Endothelial cell of umbilical vein (primary cell): ENCODE measurements at regions not wholly inside any gene's neighbourhood (a gene's known extent, or its start where the extent isn't known, plus 50 kb on each side); places are given as distances from the start of the nearest gene placed in this dataset.

Experiments used
- BruUV-seq: library from RNA; stranded (reverse); fragments of 400-500 nt; replicated peaks from 2 replicates; lab custom pipeline; 2021; lab: Mats Ljungman, UMichigan
- CTCF ChIA-PET: fragments of 300-600, 350-600 bp; sonication (Branson Sonifier 250); formaldehyde crosslinking; loops from one replicate; lab custom pipeline; 2021; ENCODE audit warnings: antibody characterized with exemption, inconsistent platforms; lab: Charles Lee
- POLR2A ChIA-PET: fragments of 300-600, 350-600 bp; sonication (Branson Sonifier 250); formaldehyde crosslinking; loops from one replicate; lab custom pipeline; 2021; ENCODE audit warnings: antibody characterized with exemption, inconsistent platforms; lab: Charles Lee
- DNase-seq: peaks from one replicate; pipeline ENCODE4 v3.0.0-alpha.2; 2011; ENCODE audit warnings: low read depth, low spot score
- FAIRE-seq: peaks from 2 replicates; lab custom pipeline; 2011; peaks lifted over from hg19 to GRCh38; lab: Jason Lieb, UNC
- H2AFZ ChIP-seq: 2 replicates; pipeline ENCODE4 v1.6.0; 2012; ENCODE audit warnings: low read depth, low read length, control low read depth, inconsistent platforms
- H3K27ac ChIP-seq: 2 replicates; pipeline ENCODE4 v1.5.1; 2011; ENCODE audit warnings: low read depth, mild to moderate bottlenecking, control low read depth, low read length, moderate library complexity; ENCODE audit not compliant: insufficient read depth
- H3K27me3 ChIP-seq, 2 experiments: 2 replicates each; pipeline versions ENCODE4 v1.6.0 to v1.6.1; 2011; ENCODE audit warnings: low read length in 2 of 2, mixed read lengths in 1 of 2; ENCODE audit not compliant: control insufficient read depth in 2 of 2, insufficient read depth in 2 of 2
- H3K36me3 ChIP-seq, 2 experiments: 2 replicates in 1 of 2; 3 replicates in 1 of 2; pipeline ENCODE4 v1.5.1; 2011; ENCODE audit warnings: low read length in 2 of 2, mild to moderate bottlenecking in 1 of 2, moderate library complexity in 1 of 2; ENCODE audit not compliant: control insufficient read depth in 2 of 2, insufficient read depth in 2 of 2; ENCODE audit errors: extremely low read depth in 1 of 2
- H3K4me1 ChIP-seq: 3 replicates; pipeline ENCODE4 v1.5.1; 2011; ENCODE audit warnings: mild to moderate bottlenecking, low read length; ENCODE audit not compliant: control insufficient read depth, insufficient read depth; ENCODE audit errors: extremely low read depth
- H3K4me2 ChIP-seq: 2 replicates; pipeline ENCODE4 v1.6.1; 2011; ENCODE audit warnings: low read length, control low read depth, mixed read lengths; ENCODE audit not compliant: insufficient read depth
- H3K4me3 ChIP-seq, 3 experiments: fragments of 200-600 bp in 1 of 3; sonication (generic), shearing (Covaris generic) in 1 of 3; replicated peaks in 1 of 3; 2 replicates each; pipeline ENCODE4 v1.5.1; 2011 to 2016; ENCODE audit warnings: control low read depth in 3 of 3, low read length in 3 of 3, mild to moderate bottlenecking in 2 of 3, inconsistent platforms in 1 of 3, low read depth in 1 of 3, moderate library complexity in 1 of 3; ENCODE audit not compliant: insufficient read depth in 1 of 3
- H3K79me2 ChIP-seq: 2 replicates; pipeline ENCODE4 v1.6.0; 2012; ENCODE audit warnings: low read length, inconsistent platforms; ENCODE audit not compliant: control insufficient read depth, insufficient read depth
- H3K9ac ChIP-seq: replicated peaks from 2 replicates; pipeline ENCODE3; 2011; ENCODE audit warnings: low read length, control low read depth; ENCODE audit not compliant: insufficient read depth; ENCODE audit errors: extremely low read depth
- H3K9me1 ChIP-seq: replicated peaks from 3 replicates; pipeline ENCODE4 v1.6.0; 2011; ENCODE audit warnings: mild to moderate bottlenecking, low read length; ENCODE audit not compliant: control insufficient read depth, insufficient read depth; ENCODE audit errors: extremely low read depth
- H3K9me3 ChIP-seq: replicated peaks from 2 replicates; pipeline ENCODE4 v1.5.1; 2012; ENCODE audit warnings: low read length, inconsistent platforms; ENCODE audit not compliant: control insufficient read depth, insufficient read depth
- H4K20me1 ChIP-seq: replicated peaks from 2 replicates; pipeline ENCODE3; 2011; ENCODE audit warnings: mild to moderate bottlenecking, low read length; ENCODE audit not compliant: control insufficient read depth, insufficient read depth; ENCODE audit errors: extremely low read depth
- CTCF ChIP-seq, 2 donors: IDR thresholded peaks; 1 replicate in 1 of 2; 2 replicates in 1 of 2; pipeline ENCODE4 v1.5.1; 2011; ENCODE audit warnings: low read length in 2 of 2, mild to moderate bottlenecking in 2 of 2, moderate library complexity in 2 of 2, control low read depth in 1 of 2, inconsistent platforms in 1 of 2, low read depth in 1 of 2; ENCODE audit not compliant: insufficient read depth in 1 of 2; ENCODE audit errors: extremely low read depth in 1 of 2
- EZH2 ChIP-seq: IDR thresholded peaks from 2 replicates; pipeline ENCODE4 v1.6.1; 2012; ENCODE audit warnings: borderline replicate concordance, low read depth, mild to moderate bottlenecking, moderate library complexity, low read length, inconsistent platforms; ENCODE audit not compliant: severe bottlenecking
- FOS ChIP-seq: IDR thresholded peaks from 2 replicates; pipeline ENCODE4 v1.6.1; 2011; ENCODE audit warnings: mild to moderate bottlenecking, low read length, moderate library complexity, borderline replicate concordance; ENCODE audit not compliant: insufficient read depth
- GATA2 ChIP-seq: IDR thresholded peaks from 2 replicates; pipeline ENCODE4 v1.7.0; 2011; ENCODE audit warnings: low read depth, mild to moderate bottlenecking, moderate library complexity, mixed read lengths, low read length; ENCODE audit not compliant: insufficient read length, insufficient read depth
- JUN ChIP-seq: IDR thresholded peaks from 2 replicates; pipeline ENCODE4 v1.6.1; 2011; ENCODE audit warnings: borderline replicate concordance, low read depth; ENCODE audit not compliant: insufficient read length, insufficient read depth
- MYC ChIP-seq: IDR thresholded peaks from one replicate; pipeline ENCODE4 v1.6.1; 2011; ENCODE audit warnings: mild to moderate bottlenecking, low read depth, low read length
- POLR2A ChIP-seq: IDR thresholded peaks from 2 replicates; pipeline ENCODE4 v1.6.1; 2012; ENCODE audit warnings: low read depth, mild to moderate bottlenecking, control low read depth, low read length
- POLR2AphosphoS5 ChIP-seq: IDR thresholded peaks from 2 replicates; pipeline ENCODE4 v1.6.1; 2012; ENCODE audit warnings: low read depth, mild to moderate bottlenecking, control low read depth, low read length, moderate library complexity; ENCODE audit not compliant: insufficient read depth
- dilution Hi-C: fragments of 300-500 bp; cut with MboI; formaldehyde crosslinking; loops from one replicate; pipeline ENCODE4 v1.15.0; 2019; ENCODE audit warnings: low sequenced_read_pairs; ENCODE audit not compliant: extremely low pct_ligation_motif_present
- intact Hi-C: fragments of 100-400 bp; cut with micrococcal nuclease; formaldehyde crosslinking; loops from one replicate; pipeline ENCODE4 v1.10.0; 2022
- TF ChIP-seq, protein P1 (sequence below): IDR thresholded peaks from 2 replicates; pipeline ENCODE4 v1.6.1; 2011; ENCODE audit not compliant: insufficient read depth, insufficient read length

GRCh38 chr1:78411707-78412106 lies 79.1 kb upstream of the PTGFR start:
- POLR2A ChIA-PET = no interaction called here

More at GRCh38 chr1:78411707-78412106, 79.1 kb upstream of the PTGFR start:
- no peaks in the 10 kb centered on the region for H3K36me3 ChIP-seq
- BruUV-seq = no TSS peak
- H3K4me1 ChIP-seq = no peaks in the 10 kb centered on the region
- H3K9ac ChIP-seq = no peak overlapping the region
- H2AFZ ChIP-seq = no peak overlapping the region
- dilution Hi-C loops = no loop called here
- no peak overlapping the region for H3K4me3 ChIP-seq
- intact Hi-C loops = loop anchor here (10.0 kb wide), 1 partner anchor 193 kb away; no protein-coding TSS in a partner anchor
- H3K79me2 ChIP-seq = no peaks in the 10 kb centered on the region
- CTCF ChIA-PET = no interaction called here
- no peaks in the 10 kb centered on the region for H4K20me1 ChIP-seq
- no peak for FAIRE-seq
- no peak overlapping the region for H3K4me2 ChIP-seq
- no peaks in the 10 kb centered on the region for H3K9me1 ChIP-seq
- H3K27me3 ChIP-seq = no peaks in the 10 kb centered on the region
- no peak for DNase-seq
- TF ChIP-seq CTCF (IDR thresholded peaks at IDR 0.05; ENCODE audit: extremely low read depth in 1 of 2, insufficient read depth in 1 of 2, low read depth in 1 of 2, low read length in 2 of 2) (no peak), FOS (no peak), JUN (no peak), MYC (no peak), GATA2 (no peak), POLR2A (no peak), POLR2AphosphoS5 (no peak), EZH2 (no peak)
- TF ChIP-seq, protein P1, sequence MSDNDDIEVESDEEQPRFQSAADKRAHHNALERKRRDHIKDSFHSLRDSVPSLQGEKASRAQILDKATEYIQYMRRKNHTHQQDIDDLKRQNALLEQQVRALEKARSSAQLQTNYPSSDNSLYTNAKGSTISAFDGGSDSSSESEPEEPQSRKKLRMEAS = no peak
- H3K27ac ChIP-seq = no peak overlapping the region
- H3K9me3 ChIP-seq = no peaks in the 10 kb centered on the region
